HCEC 1CT (cell line): ENCODE measurements at regions not wholly inside any gene's neighbourhood (a gene's known extent, or its start where the extent isn't known, plus 50 kb on each side); places are given as distances from the start of the nearest gene placed in this dataset.
"Not testable (repeated sequence)": the region's sequence is repeated elsewhere in the genome, so short reads cannot be mapped to it uniquely, and the experiment has no call there.

Source experiments
- DNase-seq: peaks from one replicate; pipeline ENCODE4 v3.0.0-alpha.2; 2017

DNA sequence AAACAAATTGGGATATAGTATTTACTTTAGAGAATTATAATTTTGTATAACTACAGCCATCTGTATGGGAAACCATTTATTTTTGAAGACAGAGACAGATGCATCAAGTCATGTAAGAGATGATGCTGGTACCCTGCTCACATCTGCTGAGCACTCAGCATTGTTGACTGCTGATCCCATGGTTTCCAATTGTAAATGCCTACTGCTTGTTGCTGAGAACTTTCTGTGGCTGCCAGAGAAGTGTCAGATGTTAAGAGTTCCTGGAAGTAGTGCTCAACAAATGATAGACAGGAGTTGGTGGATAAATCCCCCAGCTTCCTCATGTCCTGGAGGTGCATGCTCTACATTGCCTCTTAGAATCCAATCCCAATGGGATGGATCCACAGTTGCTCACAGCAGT is 167.1 kb downstream of the OXSM start:
- no peak for DNase-seq

- DNase-seq: no peak
Measured at GRCh38 chr3:25960776-25961175, 170.9 kb downstream of the OXSM start.

DNA sequence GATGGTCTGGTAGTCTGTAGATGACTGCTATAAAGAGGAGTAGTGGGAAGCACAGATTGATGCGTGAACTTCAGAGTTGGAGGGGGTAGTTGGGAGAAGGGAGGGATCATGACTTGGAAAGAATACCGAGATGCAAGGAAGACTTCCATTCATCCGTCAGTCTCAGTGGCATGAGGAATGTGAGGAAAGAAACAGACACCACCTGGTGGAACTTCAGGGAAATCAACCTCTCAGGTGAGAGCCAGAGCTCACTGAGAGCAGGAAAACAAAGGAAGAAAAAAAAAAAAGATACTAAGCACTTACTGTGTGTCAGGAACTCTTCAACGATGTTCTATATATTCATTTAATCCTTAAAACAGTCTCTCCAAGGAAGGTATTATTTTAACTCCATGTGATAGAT is 172.4 kb downstream of the OXSM start:
- no peak for DNase-seq

- DNase-seq: no peak
Measured at GRCh38 chr3:25964141-25964540, 174.3 kb downstream of the OXSM start.

DNA sequence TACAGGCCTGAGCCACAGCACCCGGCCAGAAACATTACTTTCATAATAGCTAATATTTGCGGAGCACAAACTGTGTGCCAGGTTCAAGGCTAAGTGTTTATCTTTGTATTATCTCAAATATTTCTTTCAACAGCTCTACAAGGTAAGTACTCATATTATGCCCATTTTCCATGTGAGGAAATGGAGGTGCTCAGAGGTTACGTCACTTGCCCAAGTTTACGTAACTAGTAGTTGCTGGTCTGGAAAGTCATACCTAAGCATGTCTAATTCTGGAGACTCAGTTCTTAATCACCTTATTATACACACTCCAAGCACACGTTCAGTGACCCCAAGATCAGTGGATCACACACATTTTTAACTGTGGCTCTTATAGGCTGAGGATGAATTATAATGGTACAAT is 177.5 kb downstream of the OXSM start:
- no peak for DNase-seq

DNA sequence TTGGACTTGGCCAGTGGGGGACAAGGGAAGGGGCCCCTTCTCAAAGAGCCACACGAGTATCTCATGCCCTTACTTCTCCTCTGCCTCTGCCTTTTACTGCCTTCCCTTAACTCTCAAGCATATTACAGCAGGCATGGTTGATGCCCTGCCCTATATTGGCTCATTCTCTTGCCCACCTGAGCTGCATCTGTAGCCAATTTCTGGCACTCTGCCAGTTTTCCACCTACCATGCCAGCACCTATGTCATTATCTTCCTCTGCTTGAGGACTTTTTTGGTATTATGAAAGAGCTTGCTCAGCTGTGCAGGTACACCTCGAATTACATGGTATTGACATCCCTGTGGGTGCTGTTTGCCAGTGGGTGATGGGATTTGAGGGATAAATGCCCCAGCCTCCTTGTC is 181.8 kb downstream of the OXSM start:
- DNase-seq: no peak

- DNase-seq: no peak
Measured at GRCh38 chr3:25973122-25973521, 183.2 kb downstream of the OXSM start.

- no peak for DNase-seq
Measured at GRCh38 chr3:25982756-25983155, 192.9 kb downstream of the OXSM start.

GRCh38 chr3:25985621-25986020 is 195.7 kb downstream of the OXSM start:
- no peak for DNase-seq

GRCh38 chr3:25992606-25993005 is 202.7 kb downstream of the OXSM start:
- no peak for DNase-seq

- no peak for DNase-seq
Measured at GRCh38 chr3:26004172-26004571, 214.3 kb downstream of the OXSM start.

GRCh38 chr3:26011276-26011675 is 221.4 kb downstream of the OXSM start:
- no peak for DNase-seq

GRCh38 chr3:26012241-26012745 is 222.4 kb downstream of the OXSM start:
- no peak for DNase-seq

DNA sequence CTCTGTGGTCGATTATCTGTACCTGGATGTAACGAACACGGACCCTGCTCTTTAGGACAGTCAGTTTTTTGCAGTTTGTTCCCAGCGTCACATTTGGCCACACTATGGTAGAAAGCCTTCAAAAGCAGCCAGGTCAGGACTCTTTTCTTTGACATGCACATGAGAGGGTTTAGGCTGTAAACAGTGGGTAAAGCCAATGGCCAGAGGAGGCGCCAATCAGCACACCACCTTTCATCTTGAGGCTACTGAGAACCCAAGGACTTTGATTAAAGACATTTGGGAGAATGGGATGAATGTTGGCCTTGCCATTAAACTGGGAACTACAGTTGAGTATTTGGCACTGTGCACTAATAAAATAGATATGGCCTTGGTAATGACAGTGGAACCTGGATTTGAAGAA is 225.9 kb downstream of the OXSM start:
- DNase-seq: no peak

GRCh38 chr3:26018889-26019288 is 229.0 kb downstream of the OXSM start:
- DNase-seq: no peak

DNA sequence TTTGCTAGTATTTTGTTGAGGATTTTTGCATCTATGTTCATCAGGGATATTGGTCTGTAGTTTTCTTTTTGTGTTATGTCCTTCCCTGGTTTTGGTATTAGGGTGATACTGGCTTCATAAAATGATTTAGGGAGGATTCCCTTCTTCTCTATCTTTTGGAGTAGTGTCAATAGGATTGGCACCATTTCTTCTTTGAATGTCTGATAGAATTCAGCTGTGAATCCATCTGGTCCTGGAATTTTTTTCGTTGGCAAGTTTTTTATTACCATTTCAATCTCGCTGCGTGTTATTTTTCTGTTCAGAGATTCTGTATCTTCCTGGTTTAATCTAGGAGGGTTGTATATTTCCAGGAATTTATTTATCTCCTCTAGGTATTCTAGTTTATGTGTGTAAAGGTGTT is 234.3 kb downstream of the OXSM start:
- DNase-seq: not testable (repeated sequence)

- DNase-seq: no peak
Measured at GRCh38 chr3:26029321-26029720, 239.4 kb downstream of the OXSM start.

DNA sequence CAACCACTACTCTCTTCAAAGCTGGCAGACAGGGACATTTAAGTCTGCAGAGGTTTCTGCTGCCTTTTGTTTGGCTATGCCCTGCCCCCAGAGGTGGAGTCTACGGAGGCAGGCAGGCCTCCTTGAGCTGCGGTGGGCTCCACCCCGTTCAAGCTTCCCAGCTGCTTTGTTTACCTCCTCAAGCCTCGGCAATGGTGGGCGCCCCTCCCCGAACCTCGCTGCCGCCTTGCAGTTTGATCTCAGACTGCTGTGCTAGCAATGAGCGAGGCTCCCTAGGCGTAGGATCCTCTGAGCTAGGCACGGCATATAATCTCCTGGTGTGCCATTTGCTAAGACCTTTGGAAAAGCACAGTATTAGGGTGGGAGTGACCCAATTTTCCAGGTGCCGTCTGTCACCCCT is 252.2 kb downstream of the OXSM start:
- not testable (repeated sequence) for DNase-seq

DNA sequence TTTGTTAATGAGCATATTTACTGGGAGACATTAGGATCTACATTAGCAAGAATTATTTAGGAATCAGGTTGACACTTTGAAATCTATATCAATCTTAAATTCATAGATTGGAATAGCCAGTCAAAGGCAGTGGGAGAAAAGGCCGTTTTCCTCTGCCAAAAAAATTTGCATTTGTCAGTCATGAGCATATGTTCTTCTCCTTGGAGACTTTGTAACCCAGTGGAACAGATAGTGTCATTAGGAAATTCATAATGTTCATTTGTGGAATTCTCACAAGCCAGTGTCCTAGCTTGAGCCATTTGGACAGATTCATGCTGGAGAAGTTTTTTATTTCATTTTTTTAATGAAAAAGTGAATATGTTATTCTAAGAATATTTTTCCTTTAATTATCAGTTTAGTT is 260.1 kb downstream of the OXSM start:
- no peak for DNase-seq

DNA sequence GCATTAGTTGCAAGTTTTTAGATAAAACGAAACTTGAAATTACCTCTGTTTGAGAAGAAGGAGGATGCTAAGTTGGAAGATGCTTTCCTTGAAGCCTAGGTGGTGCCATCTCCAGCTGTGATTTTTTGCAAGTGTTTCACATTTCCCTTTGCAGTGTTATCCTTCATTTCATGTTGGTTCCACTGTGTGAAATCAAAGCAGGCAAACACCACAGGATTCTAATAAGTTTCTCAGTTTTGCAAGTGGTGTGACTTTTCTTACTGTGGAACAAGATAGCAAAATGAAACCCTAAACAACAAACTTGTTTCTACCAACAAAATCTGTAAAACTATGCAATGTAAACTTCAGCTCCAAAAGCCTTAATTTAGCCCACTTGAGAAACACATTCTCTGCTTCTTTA is 260.9 kb downstream of the OXSM start:
- no peak for DNase-seq

GRCh38 chr3:26058901-26059321 is 269.0 kb downstream of the OXSM start:
- no peak for DNase-seq

- no peak for DNase-seq
Measured at GRCh38 chr3:26061947-26062346, 272.1 kb downstream of the OXSM start.

- no peak for DNase-seq
Measured at GRCh38 chr3:26064297-26064696, 274.4 kb downstream of the OXSM start.

DNA sequence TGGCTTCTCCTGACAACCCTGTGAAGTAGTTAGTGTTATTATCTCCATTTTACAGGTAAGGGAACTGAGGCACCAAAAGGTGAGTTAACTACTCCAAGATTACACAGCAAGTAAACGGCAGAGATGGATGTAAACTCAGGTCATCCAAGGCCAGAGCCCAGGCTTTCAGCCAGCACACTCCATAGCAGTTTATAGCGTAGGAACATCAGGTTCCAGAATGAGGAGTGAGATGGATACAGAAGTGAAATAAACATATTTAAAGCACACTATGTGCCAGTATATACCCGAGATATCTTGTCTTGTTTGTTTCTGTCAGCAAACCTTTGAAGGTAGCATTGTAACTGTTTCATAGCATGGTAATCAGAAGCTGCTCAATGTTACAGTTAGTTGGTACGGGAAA is 279.0 kb downstream of the OXSM start:
- no peak for DNase-seq

GRCh38 chr3:26070854-26071253 is 281.0 kb downstream of the OXSM start:
- no peak for DNase-seq

DNA sequence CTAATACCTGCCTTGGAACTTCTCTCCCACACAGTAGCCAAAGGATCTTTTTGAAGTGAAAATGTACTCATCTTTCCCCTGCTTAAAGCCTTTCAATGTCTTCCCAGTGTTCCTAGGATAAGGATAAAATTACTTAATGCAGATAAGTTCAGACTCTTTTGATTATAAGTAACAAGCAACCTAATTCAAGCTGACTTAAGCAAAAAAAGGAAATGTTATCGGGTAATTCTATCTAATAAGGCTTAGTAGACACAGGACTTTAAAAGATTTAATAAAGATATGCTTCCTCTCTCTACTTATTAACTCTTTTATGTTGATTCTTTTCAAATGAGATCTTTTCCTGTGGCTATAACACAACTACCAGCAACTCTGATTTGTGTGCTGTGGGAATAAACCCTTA is 284.2 kb downstream of the OXSM start:
- DNase-seq: no peak
